Trophoblast cell (in vitro differentiated cells and primary cell): ENCODE measurements at regions not wholly inside any gene's neighbourhood (a gene's known extent, or its start where the extent isn't known, plus 50 kb on each side); places are given as distances from the start of the nearest gene placed in this dataset.

Experiments used
- DNase-seq, 2 donors: peaks; one replicate each; pipeline ENCODE4 v3.0.0-alpha.2; 2016
- H2AFZ ChIP-seq: 2 replicates; pipeline ENCODE4 v1.6.1; 2013; ENCODE audit warnings: low read length, moderate library complexity, mild to moderate bottlenecking; ENCODE audit not compliant: insufficient read depth, poor library complexity
- H2AK5ac ChIP-seq: 2 replicates; pipeline ENCODE4 v1.6.1; 2013; ENCODE audit warnings: mild to moderate bottlenecking, low read length
- H2BK120ac ChIP-seq: 2 replicates; pipeline ENCODE4 v1.6.1; 2013; ENCODE audit warnings: low read length, mild to moderate bottlenecking, moderate library complexity; ENCODE audit not compliant: insufficient read depth, poor library complexity
- H2BK12ac ChIP-seq: 2 replicates; pipeline ENCODE4 v1.6.1; 2013; ENCODE audit warnings: mild to moderate bottlenecking, low read length, moderate library complexity
- H2BK5ac ChIP-seq: 2 replicates; pipeline ENCODE4 v1.6.1; 2013; ENCODE audit warnings: low read length, low read depth, moderate library complexity, mild to moderate bottlenecking; ENCODE audit not compliant: poor library complexity
- H3K14ac ChIP-seq: 2 replicates; pipeline ENCODE4 v1.6.1; 2013; ENCODE audit warnings: mild to moderate bottlenecking, low read length
- H3K18ac ChIP-seq: 2 replicates; pipeline ENCODE4 v1.6.1; 2013; ENCODE audit warnings: mild to moderate bottlenecking, low read length
- H3K23ac ChIP-seq: 2 replicates; pipeline ENCODE4 v1.6.1; 2013; ENCODE audit warnings: low read length
- H3K27ac ChIP-seq: 2 replicates; pipeline ENCODE4 v1.5.1; 2013; ENCODE audit warnings: low read depth, mild to moderate bottlenecking, inconsistent platforms, low read length, moderate library complexity
- H3K27me3 ChIP-seq: 2 replicates; pipeline ENCODE4 v1.6.1; 2013; ENCODE audit warnings: inconsistent platforms, mild to moderate bottlenecking, low read length, moderate library complexity; ENCODE audit not compliant: insufficient read depth
- H3K36me3 ChIP-seq, 2 experiments: 1 replicate in 1 of 2; 2 replicates in 1 of 2; pipeline ENCODE4 v1.6.1; 2013; ENCODE audit warnings: low read length in 2 of 2, mild to moderate bottlenecking in 2 of 2, moderate library complexity in 1 of 2; ENCODE audit not compliant: insufficient read depth in 2 of 2, control insufficient read depth in 1 of 2
- H3K4ac ChIP-seq: 2 replicates; pipeline ENCODE4 v1.6.1; 2013; ENCODE audit warnings: low read depth, mild to moderate bottlenecking, low read length, moderate library complexity
- H3K4me1 ChIP-seq, 2 experiments: 1 replicate in 1 of 2; 2 replicates in 1 of 2; pipeline ENCODE4 v1.6.1; 2013; ENCODE audit warnings: low read length in 2 of 2, mild to moderate bottlenecking in 2 of 2, moderate library complexity in 1 of 2; ENCODE audit not compliant: insufficient read depth in 2 of 2, control insufficient read depth in 1 of 2
- H3K4me2 ChIP-seq: 2 replicates; pipeline ENCODE4 v1.6.1; 2013; ENCODE audit warnings: inconsistent platforms, mild to moderate bottlenecking, low read length, moderate library complexity
- H3K4me3 ChIP-seq: 2 replicates; pipeline ENCODE4 v1.5.1; 2013; ENCODE audit warnings: mild to moderate bottlenecking, low read depth, low read length, inconsistent platforms
- H3K79me1 ChIP-seq: one replicate; pipeline ENCODE4 v1.6.1; 2013; ENCODE audit warnings: low read length
- H3K79me2 ChIP-seq: 2 replicates; pipeline ENCODE4 v1.6.1; 2013; ENCODE audit warnings: low read length, mild to moderate bottlenecking; ENCODE audit not compliant: control insufficient read depth, insufficient read depth, poor library complexity
- H3K9ac ChIP-seq: 2 replicates; pipeline ENCODE4 v1.6.1; 2013; ENCODE audit warnings: mild to moderate bottlenecking, low read length
- H3K9me3 ChIP-seq: 2 replicates; pipeline ENCODE4 v1.6.1; 2013; ENCODE audit warnings: low read depth, mild to moderate bottlenecking, control low read depth, inconsistent platforms, low read length; ENCODE audit not compliant: insufficient read depth
- H4K12ac ChIP-seq: 2 replicates; pipeline ENCODE4 v1.6.1; 2013; ENCODE audit warnings: low read depth, mild to moderate bottlenecking, low read length, moderate library complexity
- H4K8ac ChIP-seq: 2 replicates; pipeline ENCODE4 v1.6.1; 2013; ENCODE audit warnings: low read depth, mild to moderate bottlenecking, low read length, moderate library complexity
- H4K91ac ChIP-seq: one replicate; pipeline ENCODE4 v1.6.1; 2013; ENCODE audit warnings: low read depth, mild to moderate bottlenecking, low read length, moderate library complexity
- WGBS: extraction: QIAGEN DNeasy Blood & Tissue Kit; methylation state at CpG from one replicate; pipeline ENCODE4 v1.1.7; 2013; ENCODE audit warnings: missing lambda C conversion rate; ENCODE audit not compliant: insufficient read length, insufficient coverage; ENCODE audit errors: extremely low coverage; 5-methylcytosine and 5-hydroxymethylcytosine counted together

DNA sequence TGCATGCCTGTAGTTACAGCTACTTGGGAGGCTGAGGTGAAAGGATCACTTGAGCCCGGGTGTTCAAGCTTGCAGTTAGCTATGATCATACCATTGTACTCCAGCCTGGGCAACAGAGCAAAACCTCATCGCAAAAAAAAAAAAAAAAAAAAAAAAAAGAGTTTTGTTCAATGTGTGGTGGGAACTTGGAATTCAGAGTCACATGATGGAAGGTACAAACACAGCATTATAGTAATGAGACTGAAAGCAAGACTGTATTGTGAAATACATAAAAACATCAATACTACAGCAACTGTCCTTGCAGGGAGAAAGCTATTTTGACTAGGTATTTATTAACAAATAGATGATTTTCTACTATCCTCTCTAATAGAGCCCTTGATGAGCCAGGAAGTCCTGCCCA is 393.2 kb downstream of the DLEU7 start:
- no peak overlapping the region for H4K8ac ChIP-seq
- no peak overlapping the region for H3K4me3 ChIP-seq
- H2AK5ac ChIP-seq = no peak overlapping the region
- no peaks in the 10 kb centered on the region for H3K36me3 ChIP-seq
- no peaks in the 10 kb centered on the region for H3K9me3 ChIP-seq
- no peak overlapping the region for H3K27ac ChIP-seq
- peaks cover 1% of the 10 kb centered on the region for H3K79me1 ChIP-seq
- no peak overlapping the region for H3K14ac ChIP-seq
- H3K23ac ChIP-seq = no peak overlapping the region
- no peak overlapping the region for H2BK120ac ChIP-seq
- no peak overlapping the region for H2BK12ac ChIP-seq
- H3K79me2 ChIP-seq = no peaks in the 10 kb centered on the region
- peaks cover 4 to 8% of the 10 kb centered on the region in 2 experiments for H3K4me1 ChIP-seq
- H3K4ac ChIP-seq = no peak overlapping the region
- H4K12ac ChIP-seq = no peak overlapping the region
- no peak overlapping the region for H4K91ac ChIP-seq
- H3K27me3 ChIP-seq = no peaks in the 10 kb centered on the region
- H2BK5ac ChIP-seq = no peak overlapping the region
- no CpG with 5 or more reads among the region's 2 CpGs for WGBS
- no peak overlapping the region for H3K9ac ChIP-seq
- no peak overlapping the region for H2AFZ ChIP-seq
- no peak for DNase-seq
- no peak overlapping the region for H3K4me2 ChIP-seq
- no peak overlapping the region for H3K18ac ChIP-seq

DNA sequence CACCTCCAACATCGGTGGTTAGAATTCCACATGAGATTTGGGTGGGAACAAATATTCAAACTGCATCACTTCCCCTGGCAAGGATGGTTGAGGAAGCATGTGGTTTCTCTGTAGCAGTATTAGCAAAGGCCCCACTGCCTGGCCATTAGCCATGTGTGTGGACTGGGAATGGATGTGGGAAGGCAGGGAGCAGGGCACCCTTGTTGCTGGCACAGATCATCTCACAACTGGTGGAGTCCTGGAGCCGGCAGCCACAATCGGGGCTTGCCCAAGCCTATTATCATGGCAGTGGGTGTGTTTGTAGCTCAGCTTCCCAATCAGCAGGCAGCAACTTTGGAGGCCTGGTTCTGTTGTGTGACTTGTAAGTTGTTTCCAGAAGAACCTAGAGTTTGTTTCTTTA is 391.9 kb downstream of the DLEU7 start:
- no peaks in the 10 kb centered on the region for H3K36me3 ChIP-seq
- H2AK5ac ChIP-seq = no peak overlapping the region
- H3K4ac ChIP-seq = no peak overlapping the region
- no peak overlapping the region for H3K27ac ChIP-seq
- no peaks in the 10 kb centered on the region for H3K27me3 ChIP-seq
- H2BK5ac ChIP-seq = no peak overlapping the region
- no peak overlapping the region for H4K12ac ChIP-seq
- H4K8ac ChIP-seq = no peak overlapping the region
- H3K79me1 ChIP-seq = peaks cover 1% of the 10 kb centered on the region
- H3K23ac ChIP-seq = no peak overlapping the region
- H2BK120ac ChIP-seq = no peak overlapping the region
- no peaks in the 10 kb centered on the region for H3K79me2 ChIP-seq
- no peak for DNase-seq
- H3K18ac ChIP-seq = no peak overlapping the region
- H3K4me2 ChIP-seq = no peak overlapping the region
- no peak overlapping the region for H3K14ac ChIP-seq
- H2AFZ ChIP-seq = no peak overlapping the region
- H3K9me3 ChIP-seq = no peaks in the 10 kb centered on the region
- H3K9ac ChIP-seq = no peak overlapping the region
- H3K4me3 ChIP-seq = no peak overlapping the region
- WGBS = no CpG with 5 or more reads among the region's 3 CpGs
- H2BK12ac ChIP-seq = no peak overlapping the region
- H3K4me1 ChIP-seq = peaks cover 4 to 8% of the 10 kb centered on the region in 2 experiments
- H4K91ac ChIP-seq = no peak overlapping the region

DNA sequence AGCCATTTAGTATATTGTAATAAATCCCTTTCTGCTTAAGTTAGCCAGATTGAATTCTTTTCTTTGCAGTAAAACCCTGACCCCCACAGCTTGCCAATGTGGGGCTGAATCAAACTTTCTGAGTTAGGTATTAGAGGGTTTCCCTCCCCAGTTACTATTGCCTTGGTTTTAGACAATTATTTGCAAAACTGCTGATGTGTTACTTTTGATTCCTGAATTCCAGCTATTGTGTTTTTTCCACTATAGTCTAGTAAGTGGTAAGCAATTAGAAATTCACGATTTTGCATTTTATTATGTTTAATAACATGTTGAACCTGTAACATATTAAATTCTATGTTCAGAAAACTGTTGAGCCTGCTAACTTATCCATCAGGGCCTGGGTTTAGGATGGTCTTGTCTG is 391.5 kb downstream of the DLEU7 start:
- DNase-seq = no peak

DNA sequence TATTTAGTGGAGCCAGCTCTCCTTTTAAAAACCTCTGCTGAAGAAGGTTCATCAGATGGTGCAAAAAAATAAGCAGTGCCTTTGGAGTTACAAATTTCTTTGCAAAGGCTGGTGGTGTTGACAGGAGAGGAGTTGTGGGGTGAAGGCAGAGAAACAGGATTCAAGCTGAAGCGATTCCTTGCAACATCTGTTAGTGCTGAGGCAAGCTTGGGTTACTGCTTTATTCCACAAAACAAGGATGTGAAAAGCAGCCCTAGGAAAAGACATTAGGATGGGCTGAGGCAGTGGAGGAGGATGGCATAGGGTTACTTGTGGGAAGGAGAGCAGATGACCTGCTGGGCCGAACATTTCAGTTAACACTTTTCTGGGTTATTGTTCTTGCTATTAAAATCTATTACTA is 390.7 kb downstream of the DLEU7 start:
- Histone ChIP-seq H3K36me3 (no peaks in the 10 kb centered on the region), H3K4ac (no peak overlapping the region), H4K91ac (no peak overlapping the region), H3K18ac (no peak overlapping the region), H3K4me3 (no peak overlapping the region), H4K12ac (no peak overlapping the region), H3K4me2 (no peak overlapping the region), H3K79me2 (no peaks in the 10 kb centered on the region), H2AK5ac (no peak overlapping the region), H3K23ac (no peak overlapping the region), H3K27me3 (no peaks in the 10 kb centered on the region), H4K8ac (no peak overlapping the region), H3K4me1 (peaks cover 4 to 7% of the 10 kb centered on the region in 2 experiments), H2BK12ac (no peak overlapping the region), H3K9ac (peak overlapping the region; percentile 1), H2BK5ac (no peak overlapping the region), H3K27ac (no peak overlapping the region), H2AFZ (no peak overlapping the region), H2BK120ac (no peak overlapping the region), H3K14ac (no peak overlapping the region), H3K79me1 (peaks cover 1% of the 10 kb centered on the region), H3K9me3 (no peaks in the 10 kb centered on the region)
- no peak for DNase-seq
- WGBS = no CpG with 5 or more reads among the region's 2 CpGs

More for the DNA sequence above, 391.5 kb downstream of the DLEU7 start:
- no peaks in the 10 kb centered on the region for H3K36me3 ChIP-seq
- no peak overlapping the region for H2AFZ ChIP-seq
- H3K4me1 ChIP-seq = peaks cover 4 to 8% of the 10 kb centered on the region in 2 experiments
- H3K23ac ChIP-seq = no peak overlapping the region
- no peak overlapping the region for H3K9ac ChIP-seq
- no peak overlapping the region for H3K18ac ChIP-seq
- H3K9me3 ChIP-seq = no peaks in the 10 kb centered on the region
- no peak overlapping the region for H2BK5ac ChIP-seq
- no peak overlapping the region for H3K4me2 ChIP-seq
- H4K91ac ChIP-seq = no peak overlapping the region
- H4K12ac ChIP-seq = no peak overlapping the region
- H3K27ac ChIP-seq = no peak overlapping the region
- peaks cover 1% of the 10 kb centered on the region for H3K79me1 ChIP-seq
- no CpG with 5 or more reads among the region's 1 CpG for WGBS
- H3K14ac ChIP-seq = no peak overlapping the region
- no peak overlapping the region for H3K4me3 ChIP-seq
- H2AK5ac ChIP-seq = no peak overlapping the region
- no peak overlapping the region for H3K4ac ChIP-seq
- no peak overlapping the region for H4K8ac ChIP-seq
- H2BK120ac ChIP-seq = no peak overlapping the region
- H3K79me2 ChIP-seq = no peaks in the 10 kb centered on the region
- H2BK12ac ChIP-seq = no peak overlapping the region
- H3K27me3 ChIP-seq = no peaks in the 10 kb centered on the region
